RWPE1 (cell line): ENCODE measurements at regions not wholly inside any gene's neighbourhood (a gene's known extent, or its start where the extent isn't known, plus 50 kb on each side); places are given as distances from the start of the nearest gene placed in this dataset.

Experiments
- CTCF ChIA-PET: fragments of 350-600 bp; sonication (Branson Sonifier 250); formaldehyde crosslinking; extraction: SDS; loops from one replicate; lab custom pipeline; 2021; lab: Yijun Ruan, JAX
- POLR2A ChIA-PET: fragments of 400-600 bp; formaldehyde crosslinking; extraction: SDS; loops from one replicate; lab custom pipeline; 2020; ENCODE audit warnings: antibody characterized with exemption; ENCODE audit not compliant: low non-redundant PET; lab: Yijun Ruan, JAX
- DNase-seq: peaks from one replicate; pipeline ENCODE4 v3.0.0; 2012; ENCODE audit warnings: low spot score
- H3K27ac ChIP-seq: fragments of 450-650 bp; 2 replicates; pipeline ENCODE4 v1.5.1; 2017
- CTCF ChIP-seq: fragments of 450-650 bp; conservative IDR thresholded peaks from 2 replicates; pipeline ENCODE4 v1.5.1; 2017; ENCODE audit warnings: low read depth, mild to moderate bottlenecking

GRCh38 chr15:47334805-47335535, 382.3 kb upstream of the SEMA6D start:
- no peak for DNase-seq
- POLR2A ChIA-PET, result no interaction called here
- no peak overlapping the region for H3K27ac ChIP-seq
- CTCF ChIA-PET, result no interaction called here
- no peak for TF ChIP-seq CTCF

- DNase-seq, result no peak
- POLR2A ChIA-PET, result no interaction called here
- CTCF ChIA-PET, result no interaction called here
- no peak for TF ChIP-seq CTCF
- H3K27ac ChIP-seq, result no peak overlapping the region
Observed at GRCh38 chr15:47337106-47337505, 380.2 kb upstream of the SEMA6D start.

- no peak for DNase-seq
- ChIA-PET POLR2A (no interaction called here), CTCF (no interaction called here)
- TF ChIP-seq CTCF, result no peak
- H3K27ac ChIP-seq, result no peak overlapping the region
Observed at GRCh38 chr15:47337836-47338235, 379.5 kb upstream of the SEMA6D start.

DNA sequence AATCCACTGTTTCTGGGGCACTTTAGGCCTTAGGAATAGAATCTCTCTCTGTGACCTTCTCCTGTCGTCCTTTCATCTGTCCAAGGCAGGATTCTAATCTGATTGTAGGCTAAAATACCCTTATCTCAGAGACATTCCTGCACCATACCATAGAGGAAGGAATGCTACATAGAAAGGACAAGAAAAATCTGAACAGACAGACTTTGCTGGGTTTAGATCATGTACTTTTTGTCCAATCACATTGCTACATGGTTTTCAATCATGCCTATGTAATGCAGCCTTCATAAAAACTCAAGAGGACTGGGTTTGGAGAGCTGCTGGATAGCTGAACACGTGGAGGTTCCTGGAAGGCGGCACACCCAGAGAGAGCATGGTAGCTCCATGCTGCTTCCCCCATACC, 378.5 kb upstream of the SEMA6D start:
- ChIA-PET CTCF (no interaction called here), POLR2A (no interaction called here)
- no peak overlapping the region for H3K27ac ChIP-seq
- no peak for DNase-seq
- no peak for TF ChIP-seq CTCF

GRCh38 chr15:47339800-47340570, 377.3 kb upstream of the SEMA6D start:
- no peak overlapping the region for H3K27ac ChIP-seq
- ChIA-PET CTCF (no interaction called here), POLR2A (no interaction called here)
- TF ChIP-seq CTCF, result no peak
- no peak for DNase-seq

DNA sequence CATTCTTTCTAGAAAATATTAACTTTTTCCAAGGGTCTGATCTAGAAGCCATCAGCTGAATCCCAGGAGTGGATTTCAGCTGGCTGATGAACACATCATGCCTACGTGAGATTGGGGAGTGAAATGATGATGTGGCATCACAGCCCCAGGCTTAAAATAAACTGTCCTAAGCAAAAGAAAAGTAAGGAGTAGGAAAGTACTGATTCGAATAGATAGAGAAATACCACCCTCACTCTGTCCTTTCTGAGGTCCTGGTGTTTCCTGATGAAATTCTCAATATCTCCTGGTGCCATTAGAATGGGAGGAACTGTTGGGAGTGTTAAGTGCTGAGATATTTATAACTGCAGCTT, 376.8 kb upstream of the SEMA6D start:
- no peak overlapping the region for H3K27ac ChIP-seq
- DNase-seq, result no peak
- TF ChIP-seq CTCF, result no peak
- CTCF ChIA-PET, result no interaction called here
- POLR2A ChIA-PET, result no interaction called here
